GM10248 (cell line): ENCODE measurements at regions not wholly inside any gene's neighbourhood (a gene's known extent, or its start where the extent isn't known, plus 50 kb on each side); places are given as distances from the start of the nearest gene placed in this dataset.

Source experiments
- CTCF ChIA-PET: fragments of 300-600 bp; sonication (Branson Sonifier 250); formaldehyde crosslinking; extraction: SDS; loops from one replicate; lab custom pipeline; 2021; ENCODE audit warnings: antibody characterized with exemption; lab: Yijun Ruan, JAX
- POLR2A ChIA-PET: fragments of 350-650 bp; sonication (Branson Sonifier 250); formaldehyde crosslinking; extraction: SDS; loops from one replicate; lab custom pipeline; 2020; ENCODE audit warnings: antibody characterized with exemption; lab: Yijun Ruan, JAX
- DNase-seq: peaks from one replicate; pipeline ENCODE4 v3.0.0; 2012; ENCODE audit errors: extremely low spot score
- CTCF ChIP-seq: IDR thresholded peaks from 2 replicates; pipeline ENCODE4 v1.5.1; 2012; ENCODE audit warnings: mild to moderate bottlenecking, low read depth; ENCODE audit errors: extremely low read depth, missing control alignments, control extremely low read depth

GRCh38 chr2:236910781-236911495 lies 174.8 kb upstream of the COPS8 start:
- CTCF ChIA-PET: no interaction called here
- DNase-seq: no peak
- POLR2A ChIA-PET: no interaction called here
- TF ChIP-seq CTCF: no peak

GRCh38 chr2:236912326-236913120 lies 173.2 kb upstream of the COPS8 start:
- ChIA-PET CTCF (interaction anchor here (1.6 kb wide), 1 partner anchor 9 kb away, joined by 4 read pairs; no protein-coding TSS in a partner anchor), POLR2A (no interaction called here)
- DNase-seq: no peak
- no peak for TF ChIP-seq CTCF

GRCh38 chr2:236915186-236915585 lies 170.5 kb upstream of the COPS8 start:
- DNase-seq: no peak
- no peak for TF ChIP-seq CTCF
- ChIA-PET POLR2A (no interaction called here), CTCF (no interaction called here)

GRCh38 chr2:236915726-236916125 lies 170.0 kb upstream of the COPS8 start:
- POLR2A ChIA-PET: no interaction called here
- DNase-seq: no peak
- TF ChIP-seq CTCF: no peak
- CTCF ChIA-PET: no interaction called here

GRCh38 chr2:236916181-236916580 lies 169.5 kb upstream of the COPS8 start:
- ChIA-PET CTCF (no interaction called here), POLR2A (no interaction called here)
- no peak for TF ChIP-seq CTCF
- no peak for DNase-seq

- no peak for TF ChIP-seq CTCF
- DNase-seq: no peak
- ChIA-PET CTCF (no interaction called here), POLR2A (no interaction called here)
These were observed 169.0 kb upstream of the COPS8 start for GRCh38 chr2:236916651-236917050.
